ENCODE measurements at regions not wholly inside any gene's neighbourhood (a gene's known extent, or its start where the extent isn't known, plus 50 kb on each side); places are given as distances from the start of the nearest gene placed in this dataset.

DNA sequence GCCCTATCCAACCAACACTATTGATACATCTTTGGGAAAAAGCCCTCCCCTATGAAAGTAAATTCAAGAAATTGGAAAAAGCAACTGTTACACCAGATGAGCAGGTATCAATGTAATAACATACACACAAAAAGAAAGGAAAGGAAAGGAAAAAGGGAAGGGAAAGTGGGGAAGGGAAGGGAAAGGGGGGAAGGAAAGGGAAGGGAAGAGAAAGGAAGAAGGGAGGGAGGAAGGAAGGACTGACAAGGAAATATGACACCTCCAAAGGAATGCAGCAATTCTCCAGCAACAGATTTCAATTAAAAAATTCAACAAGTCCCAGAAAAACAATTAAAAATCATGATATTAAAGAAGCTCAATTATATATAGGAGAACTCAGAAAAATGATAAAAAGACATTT, 176.9 kb upstream of the OPRM1 start:
- TF ChIP-seq CTCF (conservative IDR thresholded peaks at IDR 0.05; ENCODE audit: low read length) (no peak), EZH2phosphoT487 (IDR thresholded peaks at IDR 0.05; ENCODE audit: borderline replicate concordance, low read depth, low read length) (no peak)
